Upper lobe of right lung (tissue), 1 donor: ENCODE measurements at regions not wholly inside any gene's neighbourhood (a gene's known extent, or its start where the extent isn't known, plus 50 kb on each side); places are given as distances from the start of the nearest gene placed in this dataset.
"Not testable (repeated sequence)": the region's sequence is repeated elsewhere in the genome, so short reads cannot be mapped to it uniquely, and the experiment has no call there.

Experiments used
- ATAC-seq: fragments of 200-7000 bp; cut with Tn5 transposase; one replicate; pipeline ENCODE4 v1.9.1; 2020; ENCODE audit warnings: mild to moderate bottlenecking, moderate library complexity
- DNase-seq: peaks from one replicate; pipeline ENCODE4 v3.0.0-alpha.2; 2020
- H3K27ac ChIP-seq: fragments of 200-600 bp; one replicate; pipeline ENCODE4 v1.8.0; 2022
- H3K27me3 ChIP-seq: fragments of 200-600 bp; one replicate; pipeline ENCODE4 v1.8.0; 2022; ENCODE audit warnings: mild to moderate bottlenecking
- H3K36me3 ChIP-seq: fragments of 200-600 bp; one replicate; pipeline ENCODE4 v1.8.0; 2022
- H3K4me1 ChIP-seq: fragments of 200-600 bp; one replicate; pipeline ENCODE4 v1.8.0; 2022
- H3K4me3 ChIP-seq: fragments of 200-600 bp; one replicate; pipeline ENCODE4 v1.8.0; 2022; ENCODE audit warnings: mild to moderate bottlenecking
- H3K9me3 ChIP-seq: fragments of 200-600 bp; one replicate; pipeline ENCODE4 v1.8.0; 2022
- intact Hi-C: fragments of 100-400 bp; cut with DNase I; formaldehyde crosslinking; loops from one replicate; pipeline ENCODE4 v1.11.0; 2022
- TF ChIP-seq, protein P1 (sequence below): fragments of 200-600 bp; IDR thresholded peaks from one replicate; pipeline ENCODE4 v1.8.0; 2022; ENCODE audit warnings: antibody characterized with exemption
- donor health status: DM: no; HTN: yes; CAD: no; lungs with severe emphysema.

DNA sequence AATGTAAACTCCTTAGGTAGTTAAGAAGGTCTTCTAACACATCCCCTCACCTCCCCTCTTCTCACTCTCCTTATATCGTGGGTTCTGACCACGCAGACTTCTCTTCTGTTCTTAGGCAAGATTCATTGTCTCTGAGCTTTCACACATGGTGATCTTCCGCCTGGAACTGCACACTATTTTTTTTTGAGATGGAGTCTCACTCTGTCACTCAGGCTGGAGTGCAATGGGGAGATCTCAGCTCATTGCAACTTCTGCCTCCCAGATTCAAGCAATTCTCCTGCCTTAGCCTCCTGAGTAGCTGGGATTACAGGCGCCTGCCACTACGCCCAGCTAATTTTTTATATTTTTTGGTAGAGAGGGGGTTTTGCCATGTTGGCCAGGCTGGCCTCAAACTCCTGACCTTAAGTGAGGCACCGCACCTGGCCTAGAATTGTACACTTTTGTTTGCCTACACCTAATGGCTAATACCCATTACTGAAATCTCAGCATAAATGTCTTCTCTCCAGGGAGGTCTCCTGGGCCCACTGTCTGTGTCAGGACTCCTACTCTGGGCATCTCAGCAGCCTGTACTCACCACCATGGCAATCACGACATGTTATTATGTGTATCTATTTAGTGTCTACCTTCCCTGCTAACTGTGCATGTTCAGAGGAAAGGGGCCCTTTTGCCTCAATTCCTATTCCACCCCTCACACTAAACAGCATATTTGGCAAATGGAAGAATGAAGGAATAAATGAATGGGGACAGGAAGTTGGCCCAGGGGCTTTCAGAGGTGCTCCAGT, 646.3 kb upstream of the DPP6 start:
- no peak for DNase-seq
- no peak for ATAC-seq
- intact Hi-C loops = no loop called here
- Histone ChIP-seq H3K4me3 (no peak overlapping the region), H3K27ac (no peak overlapping the region), H3K4me1 (no peaks in the 10 kb centered on the region), H3K36me3 (no peaks in the 10 kb centered on the region), H3K9me3 (no peaks in the 10 kb centered on the region), H3K27me3 (no peaks in the 10 kb centered on the region)
- TF ChIP-seq, protein P1, sequence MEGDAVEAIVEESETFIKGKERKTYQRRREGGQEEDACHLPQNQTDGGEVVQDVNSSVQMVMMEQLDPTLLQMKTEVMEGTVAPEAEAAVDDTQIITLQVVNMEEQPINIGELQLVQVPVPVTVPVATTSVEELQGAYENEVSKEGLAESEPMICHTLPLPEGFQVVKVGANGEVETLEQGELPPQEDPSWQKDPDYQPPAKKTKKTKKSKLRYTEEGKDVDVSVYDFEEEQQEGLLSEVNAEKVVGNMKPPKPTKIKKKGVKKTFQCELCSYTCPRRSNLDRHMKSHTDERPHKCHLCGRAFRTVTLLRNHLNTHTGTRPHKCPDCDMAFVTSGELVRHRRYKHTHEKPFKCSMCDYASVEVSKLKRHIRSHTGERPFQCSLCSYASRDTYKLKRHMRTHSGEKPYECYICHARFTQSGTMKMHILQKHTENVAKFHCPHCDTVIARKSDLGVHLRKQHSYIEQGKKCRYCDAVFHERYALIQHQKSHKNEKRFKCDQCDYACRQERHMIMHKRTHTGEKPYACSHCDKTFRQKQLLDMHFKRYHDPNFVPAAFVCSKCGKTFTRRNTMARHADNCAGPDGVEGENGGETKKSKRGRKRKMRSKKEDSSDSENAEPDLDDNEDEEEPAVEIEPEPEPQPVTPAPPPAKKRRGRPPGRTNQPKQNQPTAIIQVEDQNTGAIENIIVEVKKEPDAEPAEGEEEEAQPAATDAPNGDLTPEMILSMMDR = no peak

DNA sequence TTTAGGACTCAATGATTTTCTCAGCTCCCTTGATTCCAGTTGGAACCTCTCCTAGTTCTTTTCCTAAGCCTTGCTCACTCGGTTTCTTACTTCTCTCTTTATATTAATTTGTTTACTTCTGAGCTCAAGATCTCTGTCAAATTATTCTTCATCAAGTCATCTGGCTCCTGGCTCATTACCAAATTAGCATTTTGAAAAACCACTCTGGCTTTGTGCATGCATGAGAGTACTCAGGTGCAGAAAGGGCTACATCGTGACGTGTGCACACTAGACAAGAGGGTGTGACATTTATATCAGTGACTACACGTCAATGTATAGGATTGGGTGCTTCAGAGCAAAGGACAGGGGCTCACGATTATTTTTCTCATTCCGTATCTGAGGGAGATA, 645.7 kb upstream of the DPP6 start:
- Histone ChIP-seq H3K9me3 (no peaks in the 10 kb centered on the region), H3K27me3 (no peaks in the 10 kb centered on the region), H3K36me3 (no peaks in the 10 kb centered on the region), H3K4me3 (no peak overlapping the region), H3K27ac (no peak overlapping the region), H3K4me1 (no peaks in the 10 kb centered on the region)
- no peak for DNase-seq
- no peak for ATAC-seq
- intact Hi-C loops = no loop called here
- TF ChIP-seq, protein P1 = no peak

DNA sequence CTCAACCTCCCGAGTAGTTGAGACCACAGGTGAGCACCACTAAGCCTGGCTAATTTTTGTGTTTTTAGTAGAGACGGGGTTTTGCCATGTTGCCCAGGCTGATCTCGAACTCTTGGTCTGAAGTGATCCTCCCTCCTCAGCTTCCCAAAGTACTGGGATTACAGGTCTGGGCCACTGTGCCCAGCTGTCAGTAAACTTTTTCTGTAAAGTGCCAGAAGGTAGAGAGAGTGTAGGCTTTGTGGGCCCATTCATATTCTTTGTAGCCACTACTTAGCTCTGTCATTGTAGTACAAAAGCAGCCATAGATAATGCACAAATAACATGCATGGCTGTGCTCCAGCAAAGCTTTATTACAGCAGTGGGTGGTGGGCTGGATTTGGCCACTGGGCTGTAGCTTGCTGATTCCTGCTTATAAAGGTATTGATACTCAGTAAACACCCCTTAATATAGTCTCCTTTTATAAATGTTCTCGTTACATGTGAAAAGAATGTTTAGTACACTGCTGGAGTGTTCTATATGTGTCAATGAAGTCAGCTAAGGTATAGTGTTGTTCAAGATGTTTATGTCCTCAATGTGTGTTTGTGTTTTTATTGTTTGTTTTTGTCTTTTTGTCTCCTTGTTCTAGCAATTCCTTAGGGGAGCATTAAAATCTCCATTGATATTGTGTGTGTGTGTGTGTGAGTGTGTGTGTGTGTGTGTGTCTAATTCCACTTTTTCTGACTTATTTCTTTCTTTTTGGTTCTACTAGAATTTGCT, 644.7 kb upstream of the DPP6 start:
- DNase-seq (no peak), ATAC-seq (no peak)
- Histone ChIP-seq H3K36me3 (no peaks in the 10 kb centered on the region), H3K4me1 (no peaks in the 10 kb centered on the region), H3K27me3 (no peaks in the 10 kb centered on the region), H3K9me3 (no peaks in the 10 kb centered on the region), H3K4me3 (no peak overlapping the region), H3K27ac (no peak overlapping the region)
- TF ChIP-seq, protein P1 = no peak
- intact Hi-C loops = no loop called here

DNA sequence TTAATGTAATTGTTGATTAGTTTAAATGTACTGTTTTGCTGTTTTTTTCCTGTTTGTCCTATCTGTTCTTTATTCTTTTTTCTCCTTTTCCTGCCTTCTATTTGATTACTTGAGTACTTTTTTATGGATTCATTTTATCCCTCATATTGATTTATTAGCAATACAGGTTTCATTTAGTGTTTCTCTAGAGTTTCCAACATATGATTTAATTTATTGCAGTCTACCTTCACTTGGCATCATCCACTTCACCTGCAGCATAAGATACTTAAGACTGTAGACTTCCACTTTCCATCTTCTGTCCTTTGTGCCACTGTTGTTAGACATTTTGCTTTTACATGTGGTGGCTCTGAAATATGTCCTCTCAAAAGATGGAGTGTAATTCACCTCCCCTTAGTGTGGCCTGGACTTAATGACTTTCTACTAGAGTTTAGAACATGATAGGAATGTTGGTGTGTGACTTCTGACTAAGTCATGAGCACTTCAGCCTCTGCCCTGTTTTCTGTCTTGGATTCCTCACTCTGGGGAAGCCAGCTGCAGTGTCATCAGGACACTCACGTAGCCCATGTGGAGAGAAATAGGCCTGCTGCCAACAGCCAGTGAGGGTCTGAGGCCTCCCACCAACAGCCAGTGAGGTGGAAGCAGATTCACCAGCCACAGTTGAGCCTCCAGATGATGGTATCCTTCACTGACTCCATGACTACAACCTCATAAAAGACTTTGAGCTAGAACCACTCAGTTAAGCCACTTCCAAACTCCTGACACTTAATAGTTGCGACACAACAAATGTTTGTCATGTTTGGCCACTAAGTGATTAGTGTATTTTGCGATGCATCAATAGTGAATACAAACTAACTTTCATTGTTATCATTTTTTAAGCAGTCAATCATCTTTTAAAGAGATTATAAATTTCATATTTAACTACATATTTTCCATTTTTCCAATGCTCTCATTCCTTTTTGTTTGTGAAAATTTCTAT, 643.5 kb upstream of the DPP6 start:
- no peaks in the 10 kb centered on the region for H3K9me3 ChIP-seq
- intact Hi-C loops = no loop called here
- DNase-seq (no peak), ATAC-seq (no peak)
- H3K27ac ChIP-seq = no peak overlapping the region
- H3K4me3 ChIP-seq = no peak overlapping the region
- TF ChIP-seq, protein P1 = no peak
- H3K36me3 ChIP-seq = no peaks in the 10 kb centered on the region
- H3K27me3 ChIP-seq = no peaks in the 10 kb centered on the region
- H3K4me1 ChIP-seq = no peaks in the 10 kb centered on the region

DNA sequence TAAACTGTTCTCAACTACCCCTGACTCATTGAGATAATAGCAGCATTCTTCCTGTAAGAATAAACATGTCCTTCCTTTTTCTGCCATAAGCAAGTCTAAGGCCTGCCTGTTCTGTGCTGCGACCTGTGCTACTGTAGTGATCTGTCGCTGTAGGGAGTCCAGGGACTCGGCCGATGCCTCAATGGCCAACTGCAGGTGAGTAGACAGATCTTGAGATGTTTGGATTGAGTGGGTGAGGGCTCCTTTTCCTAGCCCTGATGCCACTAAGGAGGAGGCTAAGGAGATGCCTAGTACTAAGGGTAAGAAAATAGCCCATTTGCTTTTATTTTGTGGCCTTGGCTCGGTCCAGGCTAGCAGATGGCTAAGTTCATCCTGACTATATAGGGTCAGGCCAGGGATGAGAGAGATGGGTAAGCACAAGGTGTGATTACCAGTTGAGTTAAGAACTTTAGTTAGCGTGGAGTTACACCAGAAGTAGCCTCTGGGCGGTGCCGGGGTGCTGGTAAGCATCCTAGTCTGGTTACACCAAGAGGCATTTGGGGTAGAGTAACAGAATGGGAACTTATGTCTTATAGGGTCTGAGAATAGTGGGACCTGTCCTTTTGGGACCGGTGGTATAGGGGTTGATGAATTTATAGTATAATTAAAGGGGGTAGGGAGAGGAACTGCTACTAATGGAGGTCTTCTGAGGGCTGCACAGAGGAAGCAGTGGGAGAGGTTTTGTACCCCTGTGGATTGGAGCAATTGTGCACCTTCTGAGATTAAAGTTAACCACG, 642.4 kb upstream of the DPP6 start:
- ATAC-seq, H3K4me3 ChIP-seq, DNase-seq, H3K36me3 ChIP-seq, H3K4me1 ChIP-seq, H3K9me3 ChIP-seq, intact Hi-C loops, H3K27ac ChIP-seq, H3K27me3 ChIP-seq: not testable (repeated sequence)

DNA sequence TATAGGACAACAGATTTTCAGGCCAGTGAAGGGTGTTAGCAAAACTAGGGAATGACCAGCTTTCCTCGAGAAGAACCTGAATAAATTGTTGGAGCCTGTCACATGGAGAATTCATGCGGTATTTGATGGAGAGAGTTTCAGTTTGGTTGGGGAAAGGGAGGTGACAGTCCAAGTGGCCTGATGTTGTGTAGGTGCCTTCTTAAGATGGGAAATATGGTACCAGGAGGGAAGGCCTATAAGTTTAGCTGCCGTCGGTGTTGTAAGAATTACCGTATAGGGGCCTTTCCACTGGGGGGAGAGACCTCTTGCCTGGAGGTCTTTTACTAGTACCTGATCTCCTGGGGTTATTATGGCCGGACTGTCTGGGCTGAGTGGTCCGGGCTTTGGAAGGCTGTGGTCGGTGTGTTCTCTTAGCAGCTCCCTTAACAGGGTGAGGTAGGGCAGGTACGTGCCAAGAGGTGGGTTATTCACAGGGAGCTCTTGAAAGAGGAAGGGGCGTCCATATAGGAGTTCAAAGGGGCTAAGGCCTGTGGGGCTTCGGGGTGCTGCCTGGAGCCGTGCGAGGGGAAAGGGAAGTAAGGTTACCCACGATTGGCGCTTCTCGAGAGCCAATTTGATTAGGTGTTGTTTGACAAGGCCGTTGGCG, 641.1 kb upstream of the DPP6 start:
- intact Hi-C loops, ATAC-seq, H3K27me3 ChIP-seq, H3K9me3 ChIP-seq, DNase-seq, H3K27ac ChIP-seq, H3K4me3 ChIP-seq, H3K4me1 ChIP-seq, H3K36me3 ChIP-seq: not testable (repeated sequence)

DNA sequence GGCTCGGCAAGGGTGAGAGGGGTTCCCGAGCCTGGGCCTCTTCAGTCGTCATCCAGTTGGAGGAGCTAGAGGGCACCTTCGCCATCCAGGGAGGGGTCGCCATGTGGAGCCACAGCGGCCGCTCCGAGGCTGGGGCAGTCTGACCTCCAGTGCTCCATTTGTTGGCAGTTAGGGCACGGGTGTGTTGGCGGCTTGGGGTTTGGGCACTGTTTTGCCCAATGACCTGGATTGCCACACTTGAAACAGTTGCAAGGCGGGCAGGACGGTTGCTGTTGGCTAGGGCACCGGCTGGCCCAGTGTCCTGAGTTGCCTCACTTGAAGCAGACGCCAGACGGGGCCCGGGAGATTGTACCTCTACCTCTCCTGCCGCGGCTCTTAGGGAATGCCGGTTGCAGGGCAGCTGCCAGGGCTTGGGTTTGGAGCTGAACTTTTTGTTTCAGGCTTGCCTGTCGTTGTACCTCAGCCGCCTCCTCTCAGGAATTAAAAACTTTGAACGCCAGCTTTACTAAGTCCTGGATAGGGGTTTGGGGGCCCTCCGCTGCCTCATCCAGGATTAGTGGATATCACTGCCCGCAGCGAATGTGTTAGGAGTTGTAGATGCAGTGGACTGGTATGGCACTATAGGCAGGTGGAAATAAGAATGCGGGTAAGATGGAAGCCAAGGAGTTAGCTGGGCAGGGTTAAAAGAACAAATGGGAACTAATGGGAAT, 639.9 kb upstream of the DPP6 start:
- H3K4me1 ChIP-seq, H3K9me3 ChIP-seq, H3K27me3 ChIP-seq, H3K27ac ChIP-seq, ATAC-seq, intact Hi-C loops, H3K36me3 ChIP-seq, H3K4me3 ChIP-seq, DNase-seq: not testable (repeated sequence)

DNA sequence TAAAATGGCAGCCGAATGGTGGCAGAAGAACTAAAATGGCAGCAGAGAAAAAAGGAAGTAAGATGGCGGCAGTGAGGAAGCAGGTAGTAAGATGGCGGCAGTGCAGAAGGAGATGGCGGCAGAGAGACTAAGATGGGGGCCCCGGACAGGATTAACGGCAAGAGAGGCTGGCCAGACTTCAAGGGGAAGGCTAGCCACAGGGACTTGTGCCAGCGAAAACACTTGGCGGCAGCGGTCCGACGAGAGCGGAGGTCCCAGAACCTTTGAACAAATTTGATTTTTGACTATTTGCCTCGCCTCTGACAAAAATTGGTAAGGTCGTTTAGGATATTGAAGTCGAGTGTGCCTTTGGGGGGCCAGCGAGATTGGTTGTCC, 639.4 kb upstream of the DPP6 start:
- intact Hi-C loops = not testable (repeated sequence)

More for the DNA sequence above, 639.4 kb upstream of the DPP6 start:
- not testable (repeated sequence) for H3K27ac ChIP-seq, H3K4me3 ChIP-seq, H3K36me3 ChIP-seq, H3K9me3 ChIP-seq, H3K4me1 ChIP-seq, ATAC-seq, DNase-seq, H3K27me3 ChIP-seq
